ENCODE measurements at regions not wholly inside any gene's neighbourhood (a gene's known extent, or its start where the extent isn't known, plus 50 kb on each side); places are given as distances from the start of the nearest gene placed in this dataset.
"Not testable (repeated sequence)": the region's sequence is repeated elsewhere in the genome, so short reads cannot be mapped to it uniquely, and the experiment has no call there.

DNA sequence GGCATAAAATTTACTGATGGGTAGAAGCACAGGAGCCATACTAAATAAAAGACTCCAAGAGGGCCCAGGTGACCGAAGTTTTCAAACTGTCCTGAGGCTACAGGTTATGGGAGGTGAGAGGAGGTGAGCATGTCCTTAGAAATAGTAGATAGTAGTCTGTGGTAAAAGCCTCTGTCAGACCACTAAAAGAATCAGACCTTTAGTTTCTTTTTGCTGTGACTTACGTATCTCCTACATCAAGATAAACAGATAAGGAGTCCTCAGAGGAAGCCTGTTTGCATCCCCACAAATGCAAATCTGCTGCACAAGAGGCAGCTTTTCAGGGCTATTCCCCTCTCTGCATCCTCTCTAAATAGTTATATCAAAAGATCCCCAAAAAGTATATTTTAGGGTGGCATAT is 711.6 kb upstream of the SLITRK6 start:
- DNase-seq (ENCODE audit: low read depth, low spot score): no peak
- in situ Hi-C loops (cut with HindIII; ENCODE audit: low pct_unique_long_range_greater_than_20kb, low sequenced_read_pairs): no loop called here

DNA sequence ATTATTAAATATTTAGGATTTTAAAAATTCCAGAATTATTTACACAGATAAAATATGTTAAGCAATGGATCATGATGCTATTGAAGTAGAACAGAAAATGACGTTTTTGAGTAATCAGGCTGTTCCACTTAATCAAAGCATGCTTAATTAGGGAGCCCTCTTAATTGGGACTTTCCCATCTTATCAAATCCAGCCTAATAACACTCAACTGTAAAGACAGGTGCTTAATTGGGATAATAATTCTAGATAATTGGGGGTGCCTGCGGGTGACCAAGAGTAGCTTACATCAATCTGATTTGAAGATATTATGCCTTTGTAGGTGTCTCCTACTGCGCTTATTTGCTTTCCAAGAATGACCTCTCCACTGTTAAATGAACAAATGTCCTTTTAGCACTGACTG is 742.2 kb upstream of the SLITRK6 start:
- in situ Hi-C loops (cut with HindIII; ENCODE audit: low pct_unique_long_range_greater_than_20kb, low sequenced_read_pairs): no loop called here
- no peak for DNase-seq (ENCODE audit: low read depth, low spot score)

DNA sequence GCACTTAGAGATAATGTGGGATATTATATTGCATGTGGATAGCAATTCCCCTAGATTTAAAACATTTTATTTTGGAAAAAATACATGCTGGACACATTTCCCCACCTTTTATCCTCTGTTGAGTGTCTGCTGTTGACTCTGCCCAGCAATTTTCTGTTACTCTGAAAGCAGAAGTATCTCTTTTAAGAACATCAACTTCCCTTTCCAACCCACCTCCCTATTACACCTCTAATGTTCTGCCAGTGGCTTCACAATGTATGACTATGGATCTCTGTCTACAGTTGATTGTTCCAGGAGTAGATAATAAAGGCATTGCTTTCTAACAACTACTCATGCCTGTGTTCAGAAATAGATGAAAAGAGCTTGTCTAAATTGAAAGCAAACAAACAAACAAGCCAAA is 754.8 kb upstream of the SLITRK6 start:
- in situ Hi-C loops (cut with HindIII; ENCODE audit: low pct_unique_long_range_greater_than_20kb, low sequenced_read_pairs): no loop called here
- DNase-seq (ENCODE audit: low read depth, low spot score): no peak

DNA sequence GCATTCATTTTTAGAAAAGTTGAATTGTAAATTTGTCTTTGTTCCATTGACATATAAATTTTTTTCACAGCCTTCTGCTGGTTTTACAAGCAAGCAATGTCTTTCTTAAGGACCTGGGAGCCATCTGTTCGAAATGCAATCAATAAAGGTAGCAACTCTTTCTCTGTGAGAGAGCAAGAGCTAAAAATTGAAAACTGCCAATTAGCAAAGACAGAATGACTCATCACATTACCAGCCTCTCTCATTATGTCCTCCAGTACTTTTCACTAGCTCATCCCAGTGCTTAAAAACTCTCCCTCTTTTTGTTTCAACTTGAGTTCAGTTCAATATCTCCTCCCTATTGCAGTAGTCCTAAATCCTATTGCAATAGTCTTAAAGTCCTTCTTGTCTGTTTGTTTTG is 760.7 kb upstream of the SLITRK6 start:
- in situ Hi-C loops (cut with HindIII; ENCODE audit: low pct_unique_long_range_greater_than_20kb, low sequenced_read_pairs): no loop called here
- no peak for DNase-seq (ENCODE audit: low read depth, low spot score)

DNA sequence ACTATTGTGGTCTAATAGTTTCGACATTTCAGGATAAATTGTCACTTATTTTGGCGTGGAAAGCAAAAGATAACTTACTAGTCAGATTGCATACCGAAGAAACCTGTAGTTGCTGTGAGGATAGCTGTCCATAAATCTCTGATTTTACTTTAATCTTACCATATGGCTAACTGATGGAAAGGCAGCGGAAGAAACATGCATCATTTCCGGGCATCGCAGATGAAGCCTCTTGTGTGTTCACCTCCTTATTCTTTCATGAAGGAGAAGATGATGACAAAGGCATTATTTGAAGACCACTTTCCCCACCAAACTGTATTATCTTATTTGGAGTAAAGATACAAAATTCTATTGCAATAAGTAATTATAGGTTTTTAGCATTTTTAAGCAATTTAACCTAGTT is 763.6 kb upstream of the SLITRK6 start:
- in situ Hi-C loops (cut with HindIII; ENCODE audit: low pct_unique_long_range_greater_than_20kb, low sequenced_read_pairs): no loop called here
- no peak for DNase-seq (ENCODE audit: low read depth, low spot score)

DNA sequence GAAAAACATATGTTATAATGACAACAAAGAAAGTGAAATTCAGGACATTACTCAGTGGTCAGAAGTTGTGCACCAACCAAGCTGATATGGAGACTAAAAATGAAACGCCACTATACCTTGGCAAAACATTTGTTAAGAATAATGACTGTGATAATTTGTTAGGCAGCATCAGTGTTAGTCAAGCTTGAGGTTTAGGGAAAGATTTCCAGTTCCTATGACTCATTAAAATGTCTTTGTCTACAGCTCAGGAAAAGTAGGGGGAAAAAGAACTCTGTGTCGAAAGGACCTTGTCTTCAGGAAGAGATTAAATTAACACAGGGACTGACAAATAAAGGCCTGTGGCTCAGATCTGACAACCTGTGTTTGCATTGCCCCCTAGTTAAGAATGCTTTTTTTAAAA is 764.1 kb upstream of the SLITRK6 start:
- DNase-seq (ENCODE audit: low read depth, low spot score): no peak
- in situ Hi-C loops (cut with HindIII; ENCODE audit: low pct_unique_long_range_greater_than_20kb, low sequenced_read_pairs): no loop called here

DNA sequence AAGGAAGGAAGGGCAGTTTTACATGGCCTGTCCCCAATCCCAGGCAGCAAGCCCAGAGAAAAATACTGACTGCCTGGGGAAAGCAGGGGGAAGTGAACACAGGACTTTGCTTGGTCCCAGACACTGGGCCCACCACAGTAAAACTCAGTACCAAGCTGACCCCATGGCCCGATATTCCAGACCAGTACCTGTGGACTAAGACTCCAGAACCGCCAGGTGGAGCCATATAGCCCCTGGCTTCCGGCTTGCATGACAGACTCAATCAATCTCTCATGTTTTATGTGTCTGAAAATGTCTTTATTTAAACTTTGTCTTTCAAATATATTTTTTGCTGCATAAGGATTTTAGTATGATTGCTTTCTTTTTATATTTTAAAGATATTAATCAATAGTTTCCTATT is 767.9 kb upstream of the SLITRK6 start:
- in situ Hi-C loops (cut with HindIII; ENCODE audit: low pct_unique_long_range_greater_than_20kb, low sequenced_read_pairs): no loop called here
- DNase-seq (ENCODE audit: low read depth, low spot score): peak; percentile 61

DNA sequence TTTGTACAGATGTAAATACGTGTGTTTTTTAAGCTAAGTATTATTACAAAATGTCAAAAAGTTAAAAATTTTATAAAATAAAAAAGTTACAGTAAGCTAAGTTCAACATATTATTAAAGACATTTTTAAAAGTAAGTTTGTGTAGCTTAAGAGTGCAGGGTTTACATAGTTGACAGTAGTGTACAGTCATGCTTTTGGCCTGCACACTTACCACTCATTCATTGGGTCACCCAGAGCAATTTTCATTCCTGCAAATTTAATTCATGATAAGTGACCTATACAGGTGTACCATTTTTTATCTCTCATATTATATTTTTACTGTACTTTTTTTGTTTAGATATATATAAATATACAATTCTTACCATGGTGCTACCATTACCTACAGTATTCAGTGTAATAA is 769.9 kb upstream of the SLITRK6 start:
- no peak for DNase-seq (ENCODE audit: low read depth, low spot score)
- in situ Hi-C loops (cut with HindIII; ENCODE audit: low pct_unique_long_range_greater_than_20kb, low sequenced_read_pairs): no loop called here

DNA sequence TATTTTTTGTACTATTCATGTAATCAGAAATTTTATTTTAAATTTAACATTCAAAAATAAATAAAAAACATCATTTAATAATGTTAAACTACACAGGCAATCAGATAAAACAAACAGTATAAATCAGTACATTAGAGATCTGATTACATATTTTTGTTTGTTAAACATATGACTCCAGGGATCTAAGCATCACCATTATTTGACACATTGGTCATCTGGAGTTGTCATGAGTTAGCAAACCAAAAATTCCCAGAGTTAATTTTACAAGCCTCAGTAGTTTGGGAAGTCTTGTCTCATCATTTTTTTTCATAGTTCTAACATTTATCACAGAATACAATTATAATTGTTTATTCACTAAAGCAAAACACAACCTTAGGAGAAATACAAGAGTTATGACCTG is 770.8 kb upstream of the SLITRK6 start:
- in situ Hi-C loops (cut with HindIII; ENCODE audit: low pct_unique_long_range_greater_than_20kb, low sequenced_read_pairs): no loop called here
- DNase-seq (ENCODE audit: low read depth, low spot score): no peak

DNA sequence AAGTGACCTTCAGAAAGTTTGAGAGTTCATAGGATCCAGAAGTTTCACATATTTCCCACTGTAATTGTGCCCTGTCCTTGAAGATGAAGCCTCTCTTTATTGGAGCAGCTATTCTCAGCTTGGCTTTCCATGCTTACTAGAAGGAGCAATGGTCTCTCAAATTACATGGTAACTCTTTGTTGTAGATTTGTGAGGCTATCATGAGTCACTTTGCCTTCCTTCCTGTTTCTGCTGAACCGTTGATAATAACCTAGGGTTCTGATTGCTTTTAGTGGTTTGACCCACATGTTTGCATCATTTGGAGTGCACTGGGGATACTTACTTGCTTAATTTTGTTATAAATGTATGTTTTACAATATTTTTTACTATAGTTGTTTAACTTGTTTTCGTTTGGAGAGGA is 772.9 kb upstream of the SLITRK6 start:
- in situ Hi-C loops (cut with HindIII; ENCODE audit: low pct_unique_long_range_greater_than_20kb, low sequenced_read_pairs): no loop called here
- no peak for DNase-seq (ENCODE audit: low read depth, low spot score)

DNA sequence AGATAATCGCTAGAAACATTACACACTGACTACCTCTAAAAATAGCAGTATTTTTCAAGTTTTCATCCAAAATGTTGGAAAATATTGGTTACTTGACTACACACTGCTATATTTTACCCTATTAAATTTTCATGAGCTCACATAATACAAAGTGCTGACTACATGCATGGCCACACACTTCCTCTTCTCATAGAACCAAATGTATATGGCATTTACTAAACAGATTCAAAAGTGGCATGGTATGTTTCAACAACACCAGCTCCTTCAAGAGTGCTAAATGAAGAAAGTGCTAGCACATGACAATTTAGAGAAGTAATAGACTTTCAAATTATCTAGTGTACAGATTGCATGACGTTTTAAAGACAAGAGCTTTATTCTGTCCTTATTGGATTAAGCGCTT is 780.4 kb upstream of the SLITRK6 start:
- in situ Hi-C loops (cut with HindIII; ENCODE audit: low pct_unique_long_range_greater_than_20kb, low sequenced_read_pairs): no loop called here
- DNase-seq (ENCODE audit: low read depth, low spot score): no peak

DNA sequence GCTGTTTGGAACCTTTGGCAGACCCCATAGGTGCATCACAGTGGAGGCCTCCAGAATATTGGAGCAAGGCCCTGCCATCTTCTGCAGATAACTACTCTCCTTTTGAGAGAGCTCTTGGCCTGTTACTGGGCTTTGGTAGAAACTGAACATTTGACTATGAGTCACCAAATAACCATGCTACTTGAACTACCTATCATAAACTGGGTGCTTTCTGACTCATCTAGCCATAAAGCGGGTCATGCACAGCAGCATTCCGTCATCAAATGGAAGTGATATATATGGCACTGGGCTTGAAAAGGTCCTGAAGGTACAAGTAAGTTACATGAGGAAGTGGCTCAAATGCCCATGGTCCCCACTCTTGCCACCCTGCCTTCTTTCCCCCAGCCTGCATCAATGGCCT is 782.5 kb upstream of the SLITRK6 start:
- in situ Hi-C loops (cut with HindIII; ENCODE audit: low pct_unique_long_range_greater_than_20kb, low sequenced_read_pairs): no loop called here
- no peak for DNase-seq (ENCODE audit: low read depth, low spot score)

DNA sequence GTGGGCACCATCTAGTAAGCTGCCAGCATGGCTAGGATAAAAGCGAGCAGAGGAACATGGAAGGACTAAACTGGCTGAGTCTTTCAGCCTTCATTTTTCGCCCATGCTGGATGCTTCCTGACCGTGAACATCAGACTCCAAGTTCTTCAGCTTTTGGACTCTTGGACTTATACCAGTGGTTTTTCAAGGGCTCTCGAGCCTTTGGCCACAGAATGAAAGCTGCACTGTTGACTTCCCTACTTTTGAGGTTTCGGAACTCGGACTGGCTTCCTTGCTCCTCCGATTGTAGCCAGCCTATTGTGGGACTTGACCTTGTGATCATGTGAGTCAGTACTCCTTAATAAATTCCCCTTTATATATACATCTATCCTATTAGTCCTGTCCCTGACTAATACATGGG is 785.1 kb upstream of the SLITRK6 start:
- DNase-seq (ENCODE audit: low read depth, low spot score): no peak
- in situ Hi-C loops (cut with HindIII; ENCODE audit: low pct_unique_long_range_greater_than_20kb, low sequenced_read_pairs): no loop called here

DNA sequence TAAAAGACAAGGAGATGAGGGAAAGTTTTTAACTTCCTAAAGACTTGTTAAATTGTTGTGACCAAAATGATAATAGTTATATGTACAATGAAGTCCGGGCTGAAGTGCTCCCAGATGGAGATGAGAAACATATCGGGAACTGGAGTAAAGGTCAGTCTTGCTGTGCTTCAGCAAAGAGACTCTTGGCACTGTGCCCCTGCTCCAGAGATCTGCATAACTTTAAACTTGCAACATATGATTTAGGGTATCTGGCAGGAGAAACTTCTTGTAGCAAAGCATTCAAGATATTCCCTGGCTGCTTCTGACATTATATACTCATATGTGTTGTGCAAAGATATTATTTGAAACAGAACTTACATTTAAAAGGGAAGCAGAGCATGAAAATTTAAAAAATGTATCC is 786.6 kb upstream of the SLITRK6 start:
- in situ Hi-C loops (cut with HindIII; ENCODE audit: low pct_unique_long_range_greater_than_20kb, low sequenced_read_pairs): no loop called here
- DNase-seq (ENCODE audit: low read depth, low spot score): no peak

DNA sequence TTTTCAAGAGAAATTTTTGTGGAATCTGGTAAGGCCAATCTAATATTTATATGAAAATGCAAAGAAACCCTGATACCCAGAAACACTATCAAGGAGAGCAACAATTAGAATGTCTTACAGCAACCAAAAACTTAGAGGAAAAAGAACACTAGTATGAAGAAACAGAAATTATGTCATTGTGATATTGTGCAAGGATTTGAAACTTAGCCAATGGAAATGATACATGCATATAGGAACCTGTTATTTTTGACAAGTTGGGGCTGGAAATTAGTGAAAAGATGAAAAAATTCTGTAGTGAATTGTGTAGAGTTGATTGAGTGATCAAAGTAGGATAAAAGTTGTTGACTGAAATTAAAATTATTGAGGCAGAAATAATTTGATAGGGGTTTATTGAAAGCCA is 792.6 kb upstream of the SLITRK6 start:
- in situ Hi-C loops (cut with HindIII; ENCODE audit: low pct_unique_long_range_greater_than_20kb, low sequenced_read_pairs): no loop called here
- DNase-seq (ENCODE audit: low read depth, low spot score): no peak

DNA sequence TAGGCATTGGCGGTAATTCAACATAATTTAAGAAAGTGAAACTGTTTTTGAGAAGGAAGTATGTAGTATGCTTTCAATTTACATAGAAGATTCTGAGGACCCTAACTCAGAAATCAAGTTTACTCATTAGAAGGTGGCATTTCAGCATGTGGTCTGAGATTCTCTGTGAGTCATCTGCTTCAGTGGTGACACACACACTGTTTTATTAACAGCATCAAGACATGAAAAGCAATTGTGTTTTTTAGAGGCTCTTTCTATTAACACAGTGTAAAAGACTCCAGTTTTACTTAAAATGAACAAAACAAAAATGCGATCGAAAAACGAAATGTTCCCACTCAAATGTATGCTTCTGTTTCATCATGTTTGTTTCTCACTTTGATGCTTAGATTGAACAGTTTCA is 802.1 kb upstream of the SLITRK6 start:
- in situ Hi-C loops (cut with HindIII; ENCODE audit: low pct_unique_long_range_greater_than_20kb, low sequenced_read_pairs): no loop called here
- DNase-seq (ENCODE audit: low read depth, low spot score): peak; percentile 25

DNA sequence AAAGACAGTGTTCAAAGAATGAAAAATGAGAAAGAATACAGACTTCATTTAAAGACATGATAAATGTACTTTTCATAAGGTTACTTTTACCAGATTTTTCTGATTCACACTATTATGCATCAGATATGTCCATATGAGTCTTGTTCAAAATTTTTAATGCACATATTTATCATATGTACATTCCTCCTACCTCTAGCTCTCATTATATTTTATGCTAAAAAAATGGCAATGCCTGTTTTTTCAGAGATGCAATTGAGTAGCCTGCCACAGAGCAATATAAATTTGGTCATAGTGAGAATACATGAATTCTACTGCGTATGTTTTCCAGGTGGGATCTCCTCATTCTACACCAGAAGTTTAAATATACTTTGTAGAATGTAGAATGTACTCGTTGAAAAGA is 807.0 kb upstream of the SLITRK6 start:
- in situ Hi-C loops (cut with HindIII; ENCODE audit: low pct_unique_long_range_greater_than_20kb, low sequenced_read_pairs): no loop called here
- no peak for DNase-seq (ENCODE audit: low read depth, low spot score)

DNA sequence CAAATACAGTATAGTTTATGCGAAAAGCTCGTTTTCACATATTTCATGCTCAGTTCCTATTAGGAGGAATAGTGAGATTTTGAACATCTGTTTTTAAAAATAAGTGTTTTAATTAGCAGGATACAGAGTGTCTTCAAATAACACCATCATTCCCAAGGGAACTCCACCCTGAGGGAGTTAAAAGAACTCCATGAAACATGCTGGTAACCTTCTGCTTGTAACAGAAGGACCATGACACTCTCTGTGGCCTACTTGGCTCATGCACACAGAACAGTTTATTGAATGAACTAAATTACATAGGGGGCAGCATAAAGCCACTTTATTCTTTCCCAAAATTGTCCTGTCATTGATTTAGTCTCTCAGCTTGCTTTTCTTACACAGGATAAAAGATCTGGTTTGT is 809.5 kb upstream of the SLITRK6 start:
- in situ Hi-C loops (cut with HindIII; ENCODE audit: low pct_unique_long_range_greater_than_20kb, low sequenced_read_pairs): no loop called here

DNA sequence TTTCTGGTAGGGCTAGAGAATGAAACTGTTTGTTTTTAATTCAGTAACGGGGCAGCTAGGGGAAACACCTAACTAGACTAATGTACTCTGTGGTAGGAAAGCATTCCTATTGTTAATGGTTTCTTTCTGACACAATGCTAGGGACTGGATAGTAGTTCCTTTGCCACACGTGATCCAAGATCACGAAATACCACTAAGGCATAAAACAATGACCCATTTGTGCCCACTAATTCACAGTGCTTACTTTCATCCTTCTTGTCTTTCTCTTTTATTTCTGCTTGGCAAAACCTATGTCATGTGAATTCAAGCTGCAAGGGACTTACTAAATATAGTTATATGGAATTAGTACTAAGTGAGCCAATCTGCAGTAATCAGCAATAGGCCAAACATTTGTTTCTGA is 834.1 kb upstream of the SLITRK6 start:
- DNase-seq (ENCODE audit: low read depth, low spot score): peak; percentile 91
- in situ Hi-C loops (cut with HindIII; ENCODE audit: low pct_unique_long_range_greater_than_20kb, low sequenced_read_pairs): no loop called here

More for the DNA sequence above, 809.5 kb upstream of the SLITRK6 start:
- DNase-seq (ENCODE audit: low read depth, low spot score): peak; percentile 39

DNA sequence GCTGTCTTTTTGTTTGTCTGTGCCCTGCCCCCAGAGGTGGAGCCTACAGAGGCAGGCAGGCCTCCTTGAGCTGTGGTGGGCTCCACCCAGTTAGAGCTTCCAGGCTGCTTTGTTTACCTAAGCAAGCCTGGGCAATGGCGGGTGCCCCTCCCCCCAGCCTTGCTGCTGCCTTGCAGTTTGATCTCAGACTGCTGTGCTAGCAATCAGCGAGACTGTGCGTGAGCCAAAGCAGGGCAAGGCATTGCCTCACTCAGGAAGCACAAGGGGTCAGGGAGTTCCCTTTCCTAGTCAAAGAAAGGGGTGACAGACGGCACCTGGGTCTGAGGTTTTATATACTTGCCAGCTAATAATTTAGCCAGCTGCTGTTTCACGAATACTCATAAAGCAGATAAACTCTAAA is 852.0 kb upstream of the SLITRK6 start:
- in situ Hi-C loops (cut with HindIII; ENCODE audit: low pct_unique_long_range_greater_than_20kb, low sequenced_read_pairs): not testable (repeated sequence)

DNA sequence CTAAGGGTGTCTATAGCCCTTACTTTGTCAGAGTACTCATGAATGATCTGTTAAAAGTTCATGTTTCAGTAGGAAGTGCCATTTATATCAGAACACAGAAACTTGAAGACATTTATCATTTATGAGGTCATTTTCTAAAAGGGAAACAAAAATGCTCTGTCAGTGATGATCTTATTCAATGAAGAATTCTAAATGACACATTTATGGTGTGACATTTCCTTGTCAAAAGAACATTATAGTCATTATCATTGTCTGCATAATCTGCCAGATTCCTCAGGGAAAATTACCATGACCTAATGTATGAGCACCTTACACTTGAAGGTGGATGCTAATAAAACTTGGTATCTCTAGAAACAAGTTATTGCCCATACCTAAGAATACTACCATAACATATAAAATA is 853.8 kb upstream of the SLITRK6 start:
- in situ Hi-C loops (cut with HindIII; ENCODE audit: low pct_unique_long_range_greater_than_20kb, low sequenced_read_pairs): no loop called here
- DNase-seq (ENCODE audit: low read depth, low spot score): peak; percentile 35

More for the DNA sequence above, 852.0 kb upstream of the SLITRK6 start:
- DNase-seq (ENCODE audit: low read depth, low spot score): not testable (repeated sequence)
